ENCODE measurements at regions not wholly inside any gene's neighbourhood (a gene's known extent, or its start where the extent isn't known, plus 50 kb on each side); places are given as distances from the start of the nearest gene placed in this dataset.

- H4K20me1 ChIP-seq (ENCODE audit: low read depth, low read length) = no peaks in the 10 kb centered on the region
- no peak overlapping the region for H3K9ac ChIP-seq (ENCODE audit: low read length)
- H3K79me2 ChIP-seq (ENCODE audit: insufficient read depth, low read length) = no peaks in the 10 kb centered on the region
- no peak overlapping the region for H2AFZ ChIP-seq (ENCODE audit: low read depth, low read length, severe bottlenecking)
- no peak for TF ChIP-seq EZH2phosphoT487 (conservative IDR thresholded peaks at IDR 0.05; ENCODE audit: low read length)
- H3K27me3 ChIP-seq (ENCODE audit: low read length) = no peaks in the 10 kb centered on the region
- no peak overlapping the region for H3K4me3 ChIP-seq (ENCODE audit: insufficient read depth, low read length, poor library complexity, severe bottlenecking)
- no peak overlapping the region for H3K4me2 ChIP-seq (ENCODE audit: low read depth, low read length, poor library complexity, severe bottlenecking)
- no peaks in the 10 kb centered on the region for H3K9me3 ChIP-seq (ENCODE audit: insufficient read depth, low read length)
- no peaks in the 10 kb centered on the region for H3K9me2 ChIP-seq (replicated peaks; ENCODE audit: insufficient read depth, low read length)
- no peak overlapping the region for H3K27ac ChIP-seq (ENCODE audit: low read depth, low read length)
- no peaks in the 10 kb centered on the region for H3F3A ChIP-seq (ENCODE audit: insufficient read depth)
- H3K36me3 ChIP-seq (ENCODE audit: low read length) = no peaks in the 10 kb centered on the region
Measured at GRCh38 chr10:61343796-61344195, 109.4 kb downstream of the TMEM26 start.

- no peak overlapping the region for H3K4me3 ChIP-seq (ENCODE audit: insufficient read depth, low read length, poor library complexity, severe bottlenecking)
- H3K27me3 ChIP-seq (ENCODE audit: low read length) = no peaks in the 10 kb centered on the region
- no peaks in the 10 kb centered on the region for H3K9me2 ChIP-seq (replicated peaks; ENCODE audit: insufficient read depth, low read length)
- no peak overlapping the region for H3K9ac ChIP-seq (ENCODE audit: low read length)
- H3K36me3 ChIP-seq (ENCODE audit: low read length) = no peaks in the 10 kb centered on the region
- no peaks in the 10 kb centered on the region for H3F3A ChIP-seq (ENCODE audit: insufficient read depth)
- no peak overlapping the region for H2AFZ ChIP-seq (ENCODE audit: low read depth, low read length, severe bottlenecking)
- H4K20me1 ChIP-seq (ENCODE audit: low read depth, low read length) = no peaks in the 10 kb centered on the region
- TF ChIP-seq EZH2phosphoT487 (conservative IDR thresholded peaks at IDR 0.05; ENCODE audit: low read length) = no peak
- no peak for TF ChIP-seq CTCF (IDR thresholded peaks at IDR 0.05; ENCODE audit: insufficient read depth, low read length, poor library complexity, severe bottlenecking)
- H3K27ac ChIP-seq (ENCODE audit: low read depth, low read length) = no peak overlapping the region
- no peak overlapping the region for H3K4me2 ChIP-seq (ENCODE audit: low read depth, low read length, poor library complexity, severe bottlenecking)
- no peaks in the 10 kb centered on the region for H3K9me3 ChIP-seq (ENCODE audit: insufficient read depth, low read length)
- no peaks in the 10 kb centered on the region for H3K79me2 ChIP-seq (ENCODE audit: insufficient read depth, low read length)
Measured at GRCh38 chr10:61342858-61343572, 110.2 kb downstream of the TMEM26 start.

GRCh38 chr10:61341008-61341407, 112.2 kb downstream of the TMEM26 start:
- Histone ChIP-seq H3K9me3 (ENCODE audit: insufficient read depth, low read length) (no peaks in the 10 kb centered on the region), H3K4me3 (ENCODE audit: insufficient read depth, low read length, poor library complexity, severe bottlenecking) (no peak overlapping the region), H3K36me3 (ENCODE audit: low read length) (no peaks in the 10 kb centered on the region), H4K20me1 (ENCODE audit: low read depth, low read length) (no peaks in the 10 kb centered on the region), H3K27ac (ENCODE audit: low read depth, low read length) (no peak overlapping the region), H2AFZ (ENCODE audit: low read depth, low read length, severe bottlenecking) (no peak overlapping the region), H3K4me2 (ENCODE audit: low read depth, low read length, poor library complexity, severe bottlenecking) (no peak overlapping the region), H3F3A (ENCODE audit: insufficient read depth) (no peaks in the 10 kb centered on the region), H3K79me2 (ENCODE audit: insufficient read depth, low read length) (no peaks in the 10 kb centered on the region), H3K9me2 (replicated peaks; ENCODE audit: insufficient read depth, low read length) (no peaks in the 10 kb centered on the region), H3K27me3 (ENCODE audit: low read length) (no peaks in the 10 kb centered on the region), H3K9ac (ENCODE audit: low read length) (no peak overlapping the region)
- TF ChIP-seq EZH2phosphoT487 (conservative IDR thresholded peaks at IDR 0.05; ENCODE audit: low read length) = no peak
- no peak for TF ChIP-seq CTCF (IDR thresholded peaks at IDR 0.05; ENCODE audit: insufficient read depth, low read length, poor library complexity, severe bottlenecking)

GRCh38 chr10:61338146-61338545, 115.0 kb downstream of the TMEM26 start:
- Histone ChIP-seq H3K9me3 (ENCODE audit: insufficient read depth, low read length) (no peaks in the 10 kb centered on the region), H4K20me1 (ENCODE audit: low read depth, low read length) (no peaks in the 10 kb centered on the region), H3K9ac (ENCODE audit: low read length) (no peak overlapping the region), H3F3A (ENCODE audit: insufficient read depth) (no peaks in the 10 kb centered on the region), H3K4me3 (ENCODE audit: insufficient read depth, low read length, poor library complexity, severe bottlenecking) (no peak overlapping the region), H3K27me3 (ENCODE audit: low read length) (no peaks in the 10 kb centered on the region), H3K36me3 (ENCODE audit: low read length) (no peaks in the 10 kb centered on the region), H2AFZ (ENCODE audit: low read depth, low read length, severe bottlenecking) (no peak overlapping the region), H3K79me2 (ENCODE audit: insufficient read depth, low read length) (no peaks in the 10 kb centered on the region), H3K9me2 (replicated peaks; ENCODE audit: insufficient read depth, low read length) (no peaks in the 10 kb centered on the region), H3K27ac (ENCODE audit: low read depth, low read length) (no peak overlapping the region), H3K4me2 (ENCODE audit: low read depth, low read length, poor library complexity, severe bottlenecking) (no peak overlapping the region)
- TF ChIP-seq CTCF (IDR thresholded peaks at IDR 0.05; ENCODE audit: insufficient read depth, low read length, poor library complexity, severe bottlenecking) (no peak), EZH2phosphoT487 (conservative IDR thresholded peaks at IDR 0.05; ENCODE audit: low read length) (no peak)

Data from SU-DHL-6 (cell line).